Progenitor cell of endocrine pancreas (in vitro differentiated cells): ENCODE measurements at regions not wholly inside any gene's neighbourhood (a gene's known extent, or its start where the extent isn't known, plus 50 kb on each side); places are given as distances from the start of the nearest gene placed in this dataset.

Source experiments
- DNase-seq: peaks from one replicate; pipeline ENCODE4 v3.0.0; 2021; ENCODE audit warnings: low spot score; ENCODE audit not compliant: unreplicated experiment
- H3K27ac Mint-ChIP-seq: 2 replicates; pipeline ENCODE4 v1.8.0; 2021; ENCODE audit warnings: mild to moderate bottlenecking, moderate library complexity, mixed read lengths
- H3K27me3 Mint-ChIP-seq: 2 replicates; pipeline ENCODE4 v1.8.0; 2021; ENCODE audit warnings: mixed read lengths
- H3K36me3 Mint-ChIP-seq: 2 replicates; pipeline ENCODE4 v1.8.0; 2022; ENCODE audit warnings: mixed read lengths; ENCODE audit not compliant: insufficient read depth
- H3K4me1 Mint-ChIP-seq: 2 replicates; pipeline ENCODE4 v1.8.0; 2021; ENCODE audit warnings: low read depth, mixed read lengths
- H3K4me3 Mint-ChIP-seq: 2 replicates; pipeline ENCODE4 v1.8.0; 2021; ENCODE audit warnings: low read depth, mild to moderate bottlenecking, moderate library complexity, mixed read lengths
- H3K9me3 Mint-ChIP-seq: 2 replicates; pipeline ENCODE4 v1.8.0; 2021; ENCODE audit warnings: low read depth, mixed read lengths
- TF ChIP-seq, protein P1 (sequence below): fragments of 200-600 bp; sonication (generic); IDR thresholded peaks from one replicate; pipeline ENCODE4 v1.5.0; 2021; ENCODE audit warnings: antibody characterized with exemption, mild to moderate bottlenecking; ENCODE audit not compliant: unreplicated experiment

DNA sequence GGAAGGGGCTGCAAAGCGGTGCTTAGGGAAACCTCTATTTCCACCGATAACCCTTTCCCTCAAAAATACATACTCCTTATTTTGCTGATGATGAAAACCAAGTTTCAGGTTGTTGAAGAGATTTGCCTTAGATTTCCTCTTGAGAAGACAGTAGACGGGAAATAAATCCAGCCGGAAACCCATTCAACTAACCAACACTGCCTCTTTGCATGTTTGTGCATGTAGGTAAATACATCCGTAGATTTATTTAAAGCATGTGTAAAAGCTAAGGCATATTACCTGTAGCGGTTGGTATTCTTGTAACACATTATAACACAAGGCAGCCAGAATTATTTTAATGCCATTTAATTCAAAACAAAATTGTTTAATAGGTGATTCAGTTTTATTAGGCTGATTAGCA, 136.3 kb upstream of the SLC22A23 start:
- DNase-seq, result no peak
- TF ChIP-seq, protein P1, sequence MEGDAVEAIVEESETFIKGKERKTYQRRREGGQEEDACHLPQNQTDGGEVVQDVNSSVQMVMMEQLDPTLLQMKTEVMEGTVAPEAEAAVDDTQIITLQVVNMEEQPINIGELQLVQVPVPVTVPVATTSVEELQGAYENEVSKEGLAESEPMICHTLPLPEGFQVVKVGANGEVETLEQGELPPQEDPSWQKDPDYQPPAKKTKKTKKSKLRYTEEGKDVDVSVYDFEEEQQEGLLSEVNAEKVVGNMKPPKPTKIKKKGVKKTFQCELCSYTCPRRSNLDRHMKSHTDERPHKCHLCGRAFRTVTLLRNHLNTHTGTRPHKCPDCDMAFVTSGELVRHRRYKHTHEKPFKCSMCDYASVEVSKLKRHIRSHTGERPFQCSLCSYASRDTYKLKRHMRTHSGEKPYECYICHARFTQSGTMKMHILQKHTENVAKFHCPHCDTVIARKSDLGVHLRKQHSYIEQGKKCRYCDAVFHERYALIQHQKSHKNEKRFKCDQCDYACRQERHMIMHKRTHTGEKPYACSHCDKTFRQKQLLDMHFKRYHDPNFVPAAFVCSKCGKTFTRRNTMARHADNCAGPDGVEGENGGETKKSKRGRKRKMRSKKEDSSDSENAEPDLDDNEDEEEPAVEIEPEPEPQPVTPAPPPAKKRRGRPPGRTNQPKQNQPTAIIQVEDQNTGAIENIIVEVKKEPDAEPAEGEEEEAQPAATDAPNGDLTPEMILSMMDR, result no peak
- Mint-ChIP-seq H3K9me3 (no peaks in the 10 kb centered on the region), H3K27me3 (no peaks in the 10 kb centered on the region), H3K36me3 (no peaks in the 10 kb centered on the region), H3K4me3 (no peak overlapping the region), H3K27ac (no peak overlapping the region), H3K4me1 (no peaks in the 10 kb centered on the region)

DNA sequence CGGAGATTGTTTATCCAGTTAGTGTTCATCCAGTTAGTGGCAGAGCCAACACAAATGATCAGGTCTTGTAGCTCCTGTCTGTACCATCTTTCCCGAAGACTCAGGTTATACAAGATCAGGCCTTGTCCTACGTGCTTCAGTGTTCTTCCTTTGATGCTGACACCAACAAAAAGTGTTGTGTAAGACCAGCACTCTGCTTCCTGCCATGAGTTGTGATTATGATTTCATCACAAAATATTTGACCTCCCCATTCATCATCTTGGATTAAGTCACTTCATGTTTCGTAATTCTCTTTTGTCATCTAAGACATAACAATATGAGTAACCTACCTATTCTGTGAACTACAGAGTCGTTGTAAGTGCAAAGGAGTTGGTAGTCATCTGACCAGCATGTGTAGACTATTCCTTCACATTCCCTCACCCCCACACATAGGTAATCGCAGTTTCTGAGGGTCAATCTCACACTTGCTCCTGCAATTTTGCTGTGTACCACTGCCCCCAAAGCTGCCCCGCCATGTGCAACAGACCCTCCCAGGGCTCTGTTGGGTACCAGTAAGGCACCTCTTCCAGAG, 135.6 kb upstream of the SLC22A23 start:
- no peaks in the 10 kb centered on the region for H3K27me3 Mint-ChIP-seq
- H3K27ac Mint-ChIP-seq, result no peak overlapping the region
- no peaks in the 10 kb centered on the region for H3K9me3 Mint-ChIP-seq
- TF ChIP-seq, protein P1, result no peak
- DNase-seq, result no peak
- no peaks in the 10 kb centered on the region for H3K4me1 Mint-ChIP-seq
- H3K4me3 Mint-ChIP-seq, result no peak overlapping the region
- no peaks in the 10 kb centered on the region for H3K36me3 Mint-ChIP-seq

DNA sequence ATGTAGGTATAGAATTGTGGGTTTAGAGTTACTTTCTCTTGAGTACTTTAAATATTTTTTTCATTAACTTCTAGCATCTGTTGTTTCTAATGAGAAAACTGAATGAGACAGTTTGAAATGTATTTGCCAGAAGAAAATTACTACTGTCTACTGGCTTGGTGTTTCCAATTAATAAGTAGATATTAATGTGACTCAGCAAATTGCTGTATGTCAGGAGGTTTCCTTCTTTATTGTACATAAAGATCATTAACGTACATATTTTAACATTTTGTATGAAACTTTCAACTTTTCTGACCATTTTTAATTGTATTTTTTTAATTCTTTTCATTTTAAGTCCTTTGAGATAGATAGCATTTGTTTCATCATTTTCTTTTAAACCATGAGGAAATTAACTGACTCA, 135.1 kb upstream of the SLC22A23 start:
- no peak for DNase-seq
- Mint-ChIP-seq H3K27me3 (no peaks in the 10 kb centered on the region), H3K4me3 (no peak overlapping the region), H3K36me3 (no peaks in the 10 kb centered on the region), H3K4me1 (no peaks in the 10 kb centered on the region), H3K9me3 (peaks cover 4% of the 10 kb centered on the region), H3K27ac (no peak overlapping the region)
- TF ChIP-seq, protein P1, result no peak

DNA sequence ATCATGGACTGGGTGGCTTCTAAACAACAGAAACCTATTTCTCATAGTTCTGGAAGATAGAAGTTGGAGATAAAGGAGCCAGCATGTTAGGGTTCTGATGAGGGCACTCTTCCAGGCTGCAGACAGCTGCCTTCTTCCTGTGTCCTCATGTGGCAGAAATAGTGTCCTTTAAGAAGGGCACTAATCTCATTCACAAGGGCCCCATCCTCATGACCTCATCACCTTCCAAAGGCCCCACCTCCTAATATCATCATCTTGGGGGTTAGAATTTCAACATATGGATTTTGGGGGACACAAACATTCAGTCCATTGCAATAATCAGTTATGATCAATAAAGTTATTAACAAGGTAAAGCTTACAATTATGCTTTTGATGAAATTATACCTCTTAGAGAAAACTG, 130.8 kb upstream of the SLC22A23 start:
- DNase-seq, result no peak
- Mint-ChIP-seq H3K27ac (no peak overlapping the region), H3K4me3 (no peak overlapping the region), H3K27me3 (no peaks in the 10 kb centered on the region), H3K9me3 (peaks cover 6% of the 10 kb centered on the region), H3K36me3 (no peaks in the 10 kb centered on the region), H3K4me1 (no peaks in the 10 kb centered on the region)
- TF ChIP-seq, protein P1, result no peak

DNA sequence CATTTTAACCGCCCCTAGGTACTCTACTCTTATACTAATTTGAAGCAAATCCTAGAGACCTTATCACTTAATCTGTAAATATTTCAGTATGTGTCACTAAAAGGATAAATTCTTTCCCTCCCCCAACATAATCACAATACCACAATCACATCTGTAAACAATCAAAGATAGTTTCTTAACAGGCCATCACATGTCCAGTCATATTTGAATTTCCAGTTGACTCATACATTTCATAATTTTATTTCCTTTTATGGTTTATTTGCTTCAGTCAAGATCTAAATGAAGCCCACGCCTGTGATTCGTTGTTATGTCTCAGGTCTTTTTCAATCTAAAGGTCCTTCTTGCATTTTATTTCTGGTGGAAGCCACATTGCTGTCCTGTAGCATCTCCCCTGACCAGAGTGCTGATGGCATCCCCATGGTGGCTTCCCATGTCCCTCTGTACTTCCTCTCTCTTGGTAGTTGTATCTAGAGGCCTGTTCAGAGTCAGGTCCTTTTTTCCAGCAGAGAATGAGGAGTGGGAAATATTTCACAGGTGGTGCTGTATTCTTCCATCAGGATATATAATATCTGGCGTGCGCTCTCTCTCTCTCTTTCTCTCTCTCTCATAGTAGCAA, 128.6 kb upstream of the SLC22A23 start:
- peaks cover 6% of the 10 kb centered on the region for H3K9me3 Mint-ChIP-seq
- H3K4me3 Mint-ChIP-seq, result no peak overlapping the region
- no peak for DNase-seq
- no peak overlapping the region for H3K27ac Mint-ChIP-seq
- no peaks in the 10 kb centered on the region for H3K36me3 Mint-ChIP-seq
- TF ChIP-seq, protein P1, result no peak
- H3K27me3 Mint-ChIP-seq, result no peaks in the 10 kb centered on the region
- no peaks in the 10 kb centered on the region for H3K4me1 Mint-ChIP-seq
